UCSD-AML1 (cell line): ENCODE measurements at regions not wholly inside any gene's neighbourhood (a gene's known extent, or its start where the extent isn't known, plus 50 kb on each side); places are given as distances from the start of the nearest gene placed in this dataset.

Experiments used
- DNase-seq: peaks from one replicate; lab custom pipeline; 2025; ENCODE audit not compliant: unreplicated experiment; lab: John Stamatoyannopoulos, UW

DNA sequence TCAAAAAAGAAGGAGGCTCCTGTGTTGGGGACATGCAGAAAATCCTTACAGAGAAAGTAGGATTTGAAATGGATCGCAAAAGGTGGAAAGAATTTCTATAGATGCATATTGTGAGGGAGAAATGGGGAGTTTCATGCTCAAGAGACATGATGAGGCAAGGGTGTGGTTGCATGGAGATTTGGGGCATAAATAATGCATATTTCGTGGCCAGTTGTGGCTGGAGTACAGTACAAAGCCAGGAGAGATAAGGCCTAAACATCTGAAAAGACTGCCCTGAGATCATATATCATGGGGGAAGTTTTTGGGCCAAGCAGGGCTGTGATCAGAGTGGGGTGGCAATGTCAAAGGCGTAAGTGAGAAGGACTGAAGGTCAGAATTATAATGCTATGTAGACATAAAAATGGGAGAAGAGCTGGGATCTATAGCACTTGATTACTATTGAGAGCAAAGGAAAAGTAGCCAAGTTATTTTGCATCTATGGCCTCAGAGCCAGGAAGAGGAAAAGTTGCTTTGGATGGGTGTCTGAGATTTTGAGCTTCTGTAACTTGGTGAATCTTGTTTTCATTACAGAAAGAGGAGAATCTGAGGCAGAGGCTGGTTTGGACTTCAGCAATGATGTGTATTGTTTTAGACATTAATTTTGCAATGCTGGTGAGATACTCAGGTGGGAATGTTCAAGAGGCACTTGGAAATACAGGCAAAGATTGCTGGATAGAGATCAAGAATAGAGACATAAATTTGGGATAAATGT is 166.6 kb downstream of the INHBA start:
- no peak for DNase-seq

DNA sequence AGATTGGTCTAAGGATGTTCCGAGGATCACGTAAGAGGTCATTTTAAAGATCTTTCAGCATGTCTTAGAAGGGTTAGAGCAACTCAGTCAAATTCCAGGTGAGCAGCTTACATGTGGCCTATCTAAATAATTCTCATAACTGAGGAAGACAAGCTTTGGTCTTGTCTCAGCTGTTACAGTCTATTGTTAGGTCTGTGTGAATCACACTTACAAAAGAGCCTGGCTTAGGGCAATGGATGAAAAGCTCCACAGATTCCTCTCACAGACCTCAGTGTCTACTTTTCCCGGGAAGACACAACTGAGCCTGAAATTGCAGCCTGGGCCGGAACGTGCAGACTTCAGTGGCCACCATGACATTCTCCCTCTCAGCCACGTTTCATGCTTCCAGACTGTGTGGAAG is 173.1 kb downstream of the INHBA start:
- DNase-seq = no peak

DNA sequence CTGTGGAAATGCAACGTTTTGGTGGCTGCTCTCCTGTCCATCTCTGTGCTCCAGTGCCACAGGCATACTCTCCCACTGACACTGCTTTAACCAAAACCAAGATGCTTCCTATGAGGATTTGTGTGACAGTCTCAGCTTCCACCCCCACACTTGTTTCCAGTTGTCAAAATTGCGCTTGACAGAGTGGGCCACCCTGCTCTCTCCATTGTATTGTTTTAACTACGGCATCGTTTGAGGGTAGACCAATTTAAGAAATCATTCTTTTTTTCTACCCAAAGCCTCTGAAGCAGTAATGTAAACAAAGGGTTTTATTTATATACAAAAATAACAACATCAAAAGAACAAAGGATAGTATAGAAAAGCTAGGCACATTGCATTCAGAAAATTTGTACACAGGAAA is 178.0 kb downstream of the INHBA start:
- no peak for DNase-seq

DNA sequence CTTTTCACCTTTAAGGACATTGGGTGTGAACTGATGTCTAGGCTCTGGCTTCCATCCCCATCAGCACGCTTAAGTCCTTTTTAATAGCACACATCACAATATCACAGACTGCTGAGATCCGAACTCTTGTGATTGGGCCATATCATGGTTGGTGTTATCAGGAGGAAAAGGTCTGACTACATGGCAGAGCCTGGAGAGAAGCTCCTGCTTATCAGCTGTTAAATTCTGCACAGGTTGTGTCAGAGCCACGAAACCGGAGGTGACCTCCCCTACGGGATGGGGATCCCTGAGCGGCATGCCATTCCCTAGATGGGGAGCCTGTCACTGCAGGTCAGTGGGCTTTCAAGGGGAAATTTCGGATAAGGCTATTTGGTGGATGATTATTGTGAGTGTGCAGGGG is 182.4 kb downstream of the INHBA start:
- DNase-seq = no peak

DNA sequence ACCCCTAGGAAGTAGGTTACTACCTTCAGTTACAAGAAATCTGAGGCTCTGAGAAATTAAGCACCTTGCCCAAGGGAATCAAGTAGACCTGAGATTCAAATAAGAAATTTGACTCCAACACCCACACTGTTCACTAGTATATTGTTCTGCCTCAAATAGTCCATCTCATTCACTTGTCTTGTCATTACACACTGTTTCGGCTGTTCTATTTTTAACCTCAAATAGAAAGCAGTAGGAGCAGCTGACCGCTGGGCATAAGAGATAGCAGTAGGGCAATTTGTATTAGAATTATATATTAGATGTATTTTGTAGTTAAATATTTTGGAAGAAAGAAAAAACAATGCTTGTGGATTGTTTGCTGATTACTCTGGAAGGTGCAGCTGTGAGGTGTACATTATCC is 185.1 kb downstream of the INHBA start:
- DNase-seq = no peak

DNA sequence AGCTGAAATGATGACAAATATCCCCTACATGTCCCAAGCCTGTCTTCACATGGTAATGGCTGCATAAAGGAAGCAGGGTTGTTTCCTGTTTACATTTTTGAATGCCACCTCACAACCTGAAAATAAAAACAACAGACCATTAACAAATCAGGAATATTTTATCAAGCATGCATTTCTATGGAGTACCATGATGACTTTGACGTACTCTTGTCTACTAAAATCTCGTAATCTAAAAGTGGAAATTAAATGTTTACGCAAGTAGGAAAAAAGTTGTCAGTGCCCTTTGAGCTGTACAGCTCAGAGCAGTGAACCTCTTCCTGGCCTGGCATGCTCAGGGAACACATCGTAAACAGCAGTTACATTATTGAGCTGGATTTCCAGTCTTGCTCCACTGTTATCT is 194.1 kb downstream of the INHBA start:
- DNase-seq = no peak

DNA sequence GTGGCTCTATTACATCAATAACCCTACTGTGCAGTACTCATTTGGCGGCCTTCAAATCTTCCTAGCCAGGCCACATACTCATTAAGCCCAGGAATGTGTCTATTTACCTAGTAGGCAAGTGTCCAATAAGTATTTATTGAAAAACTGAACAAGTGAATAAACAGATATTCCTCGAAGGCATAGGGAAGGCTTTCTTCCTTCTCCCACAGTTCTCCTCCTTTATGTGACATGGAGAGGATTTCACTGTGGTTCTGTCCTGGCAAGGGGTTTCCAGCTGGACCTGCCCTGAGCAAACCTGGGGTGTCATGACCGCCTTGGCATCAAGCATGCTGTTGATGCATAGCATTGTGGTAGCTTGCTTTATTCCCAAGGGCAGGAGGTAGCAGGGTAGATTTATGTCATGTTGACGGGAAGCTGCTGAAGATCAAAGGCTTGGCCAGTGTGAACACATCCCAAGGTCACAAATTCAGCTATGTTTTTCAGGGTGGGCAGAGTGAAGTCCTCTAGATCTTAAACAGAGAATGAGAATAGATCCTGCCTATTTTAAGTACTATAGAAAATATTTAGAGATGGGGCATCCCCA is 195.1 kb downstream of the INHBA start:
- DNase-seq = no peak

DNA sequence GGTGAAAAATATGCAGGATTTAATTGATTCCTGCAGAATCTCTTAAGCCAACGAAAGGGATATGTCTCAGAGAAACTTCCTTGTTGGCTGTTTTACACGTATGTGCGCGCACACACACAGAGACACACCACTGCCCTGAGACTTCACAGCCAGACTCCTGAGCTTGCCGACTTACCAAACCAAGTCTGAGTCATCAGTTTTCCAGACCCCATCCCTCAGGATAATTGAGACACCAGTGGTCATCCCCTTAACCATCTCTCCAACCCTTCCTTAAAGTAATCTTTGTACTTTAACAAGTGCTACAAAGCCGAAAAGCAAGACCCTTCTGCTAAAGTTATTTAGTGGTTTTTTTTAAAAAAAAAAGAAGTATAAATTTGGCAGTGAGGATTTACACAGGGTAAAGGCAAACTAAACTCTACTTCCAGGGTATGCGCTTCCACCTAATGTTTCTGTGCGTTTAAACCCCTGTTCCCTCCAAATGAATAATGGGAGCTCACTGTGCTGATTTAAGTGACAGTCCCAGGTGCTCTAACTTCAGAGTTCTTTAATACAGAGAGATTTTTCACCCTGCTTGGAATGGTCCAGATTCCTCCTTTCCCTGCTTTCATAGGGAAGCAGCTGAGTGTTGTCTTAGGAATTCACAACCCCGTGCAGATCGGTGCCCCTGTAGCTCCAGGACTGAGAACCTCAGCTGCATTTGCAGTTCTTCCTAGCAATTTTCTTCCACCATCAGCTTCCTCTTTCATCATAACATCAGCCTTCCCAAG is 198.5 kb downstream of the INHBA start:
- DNase-seq = no peak

DNA sequence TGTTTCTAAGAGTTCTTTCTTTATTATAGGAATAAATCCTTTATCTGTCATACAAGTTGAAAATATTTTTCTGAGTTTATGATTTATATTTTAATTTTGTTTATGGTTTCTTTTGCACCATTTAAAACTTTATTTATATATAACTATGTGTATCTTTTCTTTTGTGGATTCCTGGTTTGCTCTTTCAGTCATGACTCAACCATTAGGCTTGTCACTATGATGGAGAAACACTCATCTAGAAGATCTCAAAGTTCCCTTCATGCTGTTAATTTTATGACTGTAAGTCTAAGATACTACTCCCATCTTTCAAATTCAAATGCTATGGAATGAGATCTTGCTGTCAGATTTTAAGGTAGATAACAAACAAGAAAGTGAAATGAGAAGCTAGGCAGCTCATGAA is 199.5 kb downstream of the INHBA start:
- DNase-seq = no peak

DNA sequence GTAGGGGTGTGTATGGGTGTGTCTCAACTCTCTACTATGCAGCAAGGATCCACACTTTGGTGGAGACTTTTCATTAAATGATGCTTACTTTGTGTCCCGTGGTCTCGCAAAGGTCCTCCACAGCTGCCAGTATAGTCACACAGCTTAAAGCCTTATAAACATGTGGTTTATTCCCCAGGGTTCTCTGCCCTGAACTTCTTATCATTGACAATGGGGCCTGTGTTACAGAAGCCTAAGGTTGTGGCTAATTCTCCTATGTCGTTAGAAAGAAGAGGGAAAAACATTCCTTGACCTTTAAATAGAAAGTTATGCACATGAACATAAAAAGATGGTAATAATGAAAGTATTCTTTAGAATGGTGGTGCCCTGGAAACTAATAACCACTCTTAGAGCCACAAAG is 201.4 kb downstream of the INHBA start:
- no peak for DNase-seq

DNA sequence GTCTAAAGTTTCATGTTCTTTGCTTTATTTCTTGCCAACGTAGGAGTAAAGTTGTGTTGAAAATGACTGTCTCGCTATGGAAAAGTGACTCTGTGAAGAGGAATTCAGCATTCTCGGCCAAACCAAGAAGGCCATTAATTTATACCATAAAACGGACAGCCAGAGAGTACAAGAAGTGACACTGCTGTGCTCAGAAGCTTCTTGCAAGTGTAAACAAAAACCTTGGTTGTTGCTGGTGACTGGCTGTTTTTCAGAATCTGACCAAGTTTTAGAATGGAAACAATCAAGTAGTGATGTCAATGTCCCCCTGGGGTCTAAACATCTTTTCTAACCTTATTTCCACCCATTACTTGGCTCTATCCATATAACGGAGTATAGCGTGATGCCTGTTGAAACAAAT is 201.9 kb downstream of the INHBA start:
- DNase-seq = no peak

DNA sequence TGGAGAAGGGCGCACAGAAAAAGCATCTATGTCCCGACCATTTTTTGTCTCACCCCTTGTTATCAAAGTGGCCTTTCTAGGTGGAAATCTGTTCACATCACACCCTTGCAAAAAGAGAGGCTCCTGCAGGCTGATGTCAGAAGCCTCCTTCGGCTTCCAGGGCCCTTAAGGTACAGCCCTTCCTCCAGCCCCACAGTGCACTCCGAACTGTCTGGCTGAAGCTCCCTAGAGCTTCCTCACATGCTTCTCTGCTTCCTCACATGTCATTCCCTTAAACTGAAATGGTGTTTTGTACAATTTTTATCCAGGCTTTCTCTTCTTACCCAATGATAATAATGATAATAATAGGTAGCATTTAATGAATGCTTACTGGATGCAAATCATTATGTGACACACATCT is 210.3 kb downstream of the INHBA start:
- DNase-seq = no peak

DNA sequence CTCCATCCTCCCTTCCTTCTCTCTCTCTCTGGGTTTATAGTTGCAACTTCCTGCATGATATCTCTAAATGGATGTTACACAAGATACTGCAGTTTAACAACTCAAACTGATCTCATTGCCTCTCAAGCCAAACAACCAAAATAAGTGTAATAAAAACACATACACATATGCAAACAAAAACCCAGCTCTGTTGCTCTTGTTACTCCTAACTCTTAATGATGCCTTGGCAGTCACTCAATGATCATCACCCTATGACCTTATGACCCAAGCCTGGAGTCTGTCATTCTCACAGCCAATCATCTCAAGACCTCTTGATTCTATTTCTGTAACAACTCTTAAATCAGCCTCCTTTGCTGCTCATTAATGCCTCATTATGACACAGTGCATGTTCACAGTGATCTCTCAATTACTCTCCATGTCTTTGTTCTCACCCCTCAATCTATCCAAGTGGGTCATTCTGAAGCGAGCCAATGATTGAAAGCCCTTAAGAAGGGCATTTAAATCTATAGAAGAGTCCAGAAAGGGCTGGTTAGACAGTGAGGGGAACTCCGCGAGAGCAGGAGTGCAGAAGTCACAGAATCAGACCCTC is 210.9 kb downstream of the INHBA start:
- no peak for DNase-seq

DNA sequence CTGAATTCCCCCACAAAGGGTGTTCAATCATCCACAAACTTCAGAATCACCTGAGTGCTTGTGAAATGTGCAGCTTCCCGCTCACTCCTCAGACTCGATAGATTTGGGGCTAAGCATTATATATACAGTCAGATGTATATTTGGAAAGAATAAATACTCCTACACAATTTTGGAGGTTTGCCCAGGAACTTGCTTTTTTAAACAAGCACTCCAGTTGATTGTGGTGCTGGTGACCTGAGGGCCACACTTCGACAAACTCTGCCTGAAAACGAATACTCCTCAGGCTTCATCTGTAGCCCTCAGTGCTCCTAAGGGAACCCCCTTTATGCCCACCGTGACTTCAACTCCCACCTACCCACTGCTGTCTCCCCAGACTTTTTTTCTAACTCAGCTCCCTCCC is 211.6 kb downstream of the INHBA start:
- no peak for DNase-seq

DNA sequence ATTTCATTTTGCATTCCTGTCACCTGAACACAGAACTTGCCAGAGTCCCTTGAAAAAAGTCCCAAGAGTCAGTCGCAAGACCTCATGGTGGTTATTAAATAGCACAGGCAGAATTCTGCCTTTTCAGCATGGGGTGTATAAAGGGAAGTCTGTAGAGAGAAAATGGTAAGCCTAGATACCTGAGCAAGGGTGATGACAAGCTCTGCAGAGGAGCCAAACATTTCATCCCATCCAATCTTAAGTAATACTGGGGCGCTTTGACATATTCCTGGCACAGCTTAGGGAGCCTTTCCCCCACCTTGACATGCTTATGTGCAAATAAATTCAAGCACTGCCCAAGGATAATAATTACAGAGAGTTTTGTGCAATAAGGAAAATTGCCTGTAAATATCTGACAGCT is 213.0 kb downstream of the INHBA start:
- no peak for DNase-seq

DNA sequence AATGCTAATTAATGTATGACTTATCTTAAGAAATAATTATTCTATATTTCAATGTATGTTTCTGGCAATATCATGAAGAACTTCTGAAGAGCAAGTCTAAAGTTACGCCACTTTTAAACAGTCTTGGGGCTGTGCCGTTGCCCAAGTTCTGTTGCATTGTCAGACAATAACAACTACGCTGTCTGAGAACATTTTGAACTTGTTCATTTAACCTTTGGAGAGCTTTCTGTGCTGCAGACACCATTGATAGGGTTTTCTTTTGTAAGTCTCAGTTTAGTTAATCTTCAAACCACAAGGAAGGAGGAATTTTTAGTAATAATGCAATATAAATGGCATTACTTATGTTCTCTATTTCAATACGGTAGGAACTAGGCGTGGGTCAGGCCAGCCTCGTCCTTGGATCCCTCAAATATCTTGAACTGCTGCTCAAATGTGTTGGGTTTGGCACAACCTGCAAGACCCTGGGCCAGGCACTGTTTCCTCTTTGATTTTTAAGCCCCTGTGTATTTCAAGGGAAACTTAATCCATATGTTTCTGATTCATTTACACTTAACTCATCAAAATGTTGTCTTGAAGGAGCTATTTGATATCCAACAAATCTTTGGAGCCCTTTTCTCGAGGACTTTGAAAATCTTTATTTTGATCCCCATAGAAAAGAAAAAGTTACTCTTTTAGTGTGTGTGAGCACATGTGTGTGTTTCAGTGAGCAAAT is 215.5 kb downstream of the INHBA start:
- no peak for DNase-seq

DNA sequence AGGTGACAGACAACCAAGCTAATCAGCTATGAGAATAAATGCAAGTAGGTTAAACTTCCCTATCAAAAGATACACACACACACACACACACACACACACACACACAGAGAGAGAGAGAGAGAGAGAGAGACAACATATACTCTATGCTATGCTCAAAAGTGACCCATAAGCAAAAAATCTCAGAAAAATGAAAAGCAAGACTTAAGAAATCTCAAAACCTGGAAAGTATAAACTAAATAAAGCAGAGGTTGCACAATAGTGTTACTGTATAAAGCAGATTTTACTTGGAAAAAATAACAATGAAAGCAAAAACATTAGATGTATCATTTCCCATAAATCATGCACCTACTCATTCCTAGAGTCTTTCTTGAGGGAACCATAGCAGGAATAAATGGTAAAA is 221.5 kb downstream of the INHBA start:
- DNase-seq = no peak

DNA sequence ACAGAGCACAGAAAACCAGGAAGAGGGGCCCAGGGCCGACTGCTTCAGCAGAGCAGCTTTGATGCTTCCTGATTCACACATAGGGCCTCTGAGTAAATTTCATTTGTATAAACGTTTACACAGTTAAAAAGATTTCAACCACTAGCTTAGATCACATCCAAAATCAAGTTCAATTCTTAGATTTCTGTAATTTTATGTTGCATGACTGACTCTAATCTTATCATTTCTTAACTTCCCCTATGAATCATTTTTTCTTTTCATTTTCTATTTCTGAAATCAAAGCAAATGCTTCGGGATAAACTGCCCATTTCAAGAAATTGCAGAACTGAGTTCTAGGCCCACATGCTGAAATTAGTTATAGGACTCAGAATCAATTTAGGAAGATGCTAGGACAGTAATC is 224.7 kb downstream of the INHBA start:
- no peak for DNase-seq

DNA sequence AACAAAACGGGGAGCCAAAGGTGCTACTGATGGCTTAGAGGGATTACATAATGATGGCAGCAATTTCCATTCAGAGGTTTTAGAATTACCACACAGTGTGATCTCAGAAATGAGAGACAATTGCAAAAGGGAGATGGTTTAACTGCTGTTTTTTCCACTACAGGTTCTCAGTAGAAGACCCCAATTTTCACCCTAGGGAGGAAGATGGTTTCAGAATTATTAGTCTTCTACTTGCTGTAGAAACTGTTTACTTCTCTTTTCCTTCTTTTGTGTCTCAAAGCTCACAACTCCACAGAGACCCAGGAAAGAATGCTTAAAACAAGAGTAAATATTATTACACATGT is 226.5 kb downstream of the INHBA start:
- DNase-seq = no peak

DNA sequence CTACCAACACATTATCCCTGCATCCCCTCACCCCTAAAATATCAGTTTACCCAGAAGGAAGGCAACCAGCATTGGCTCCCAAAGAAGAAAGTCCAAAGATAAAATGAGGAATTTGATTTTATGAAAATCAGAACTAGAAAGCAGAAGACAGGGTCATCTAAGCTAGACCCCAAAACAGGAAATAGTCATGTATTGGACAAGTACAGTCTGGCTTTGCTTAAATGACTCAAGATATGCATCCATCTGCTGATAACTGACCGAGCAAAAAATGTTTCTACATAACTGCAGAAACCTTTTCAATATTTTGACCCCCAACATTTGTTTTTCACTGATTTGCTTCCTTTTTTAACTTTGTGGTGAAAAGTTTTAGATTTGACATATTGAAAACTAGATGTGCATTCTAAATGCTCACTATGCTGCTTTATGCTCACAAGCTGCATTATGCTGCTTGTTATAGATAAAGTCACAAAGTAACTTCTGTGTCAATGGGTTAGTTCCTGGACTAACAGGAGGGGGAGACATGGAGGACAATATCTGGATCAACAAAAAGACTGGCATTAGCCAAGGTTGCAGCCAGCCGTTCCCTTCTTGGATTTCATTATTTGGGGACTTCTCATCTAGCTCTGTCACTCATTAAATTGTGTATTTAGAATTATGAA is 227.0 kb downstream of the INHBA start:
- no peak for DNase-seq
